Ishikawa (cell line): ENCODE measurements at regions not wholly inside any gene's neighbourhood (a gene's known extent, or its start where the extent isn't known, plus 50 kb on each side); places are given as distances from the start of the nearest gene placed in this dataset.

ENCODE experiments used
- CEBPB ChIP-seq: IDR thresholded peaks from 2 replicates; pipeline ENCODE4 v1.6.1; 2012
- CREB1 ChIP-seq: IDR thresholded peaks from 2 replicates; pipeline ENCODE4 v1.6.1; 2012; ENCODE audit warnings: low read depth
- EGR1 ChIP-seq: IDR thresholded peaks from 2 replicates; pipeline ENCODE4 v1.6.1; 2012
- EP300 ChIP-seq: IDR thresholded peaks from 2 replicates; pipeline ENCODE4 v1.6.1; 2012; ENCODE audit warnings: borderline replicate concordance
- FOXM1 ChIP-seq: IDR thresholded peaks from 2 replicates; pipeline ENCODE4 v1.6.1; 2012; ENCODE audit warnings: low read depth, borderline replicate concordance
- NFIC ChIP-seq: IDR thresholded peaks from 2 replicates; pipeline ENCODE4 v1.6.1; 2012
- RAD21 ChIP-seq: IDR thresholded peaks from 2 replicates; pipeline ENCODE4 v1.6.1; 2012; ENCODE audit warnings: low read depth
- TAF1 ChIP-seq: IDR thresholded peaks from 2 replicates; pipeline ENCODE4 v1.6.1; 2012; ENCODE audit warnings: low read depth, mild to moderate bottlenecking
- TCF12 ChIP-seq: IDR thresholded peaks from 2 replicates; pipeline ENCODE4 v1.6.1; 2012; ENCODE audit warnings: low read depth
- TEAD4 ChIP-seq: IDR thresholded peaks from 2 replicates; pipeline ENCODE4 v1.6.1; 2012
- YY1 ChIP-seq: IDR thresholded peaks from 2 replicates; pipeline ENCODE4 v1.6.1; 2012; ENCODE audit warnings: low read depth
- ZBTB7A ChIP-seq: IDR thresholded peaks from 2 replicates; pipeline ENCODE4 v1.6.1; 2012; ENCODE audit warnings: low read depth
- TF ChIP-seq, protein P1 (sequence below): IDR thresholded peaks from 2 replicates; pipeline ENCODE4 v1.6.1; 2012
- TF ChIP-seq, protein P2 (sequence below): IDR thresholded peaks from 2 replicates; pipeline ENCODE4 v1.6.1; 2012; ENCODE audit warnings: low read depth, mild to moderate bottlenecking
- TF ChIP-seq, protein P3 (sequence below): IDR thresholded peaks from 2 replicates; pipeline ENCODE4 v1.6.1; 2012

DNA sequence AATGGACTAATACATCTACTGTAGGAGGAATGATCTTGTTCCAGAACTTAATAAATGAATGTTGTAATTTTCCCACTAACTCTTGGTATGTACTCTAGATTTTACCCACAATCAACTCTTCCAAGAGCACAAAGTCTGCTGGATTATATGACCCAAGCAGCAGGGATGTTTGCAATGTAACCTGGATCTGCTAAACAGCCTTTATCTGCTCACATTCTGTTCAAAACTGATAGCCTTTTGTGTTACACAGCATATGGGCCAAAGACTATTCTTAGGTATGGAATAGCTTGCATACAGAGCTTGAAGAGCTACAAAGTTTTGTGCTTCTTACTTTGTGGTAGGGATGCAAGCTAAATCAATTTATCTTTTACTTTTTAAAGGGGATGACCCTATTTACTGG, 213.7 kb upstream of the DCN start:
- TF ChIP-seq YY1 (no peak), NFIC (no peak), EP300 (no peak), TAF1 (no peak), RAD21 (no peak), ZBTB7A (no peak), TEAD4 (no peak), EGR1 (no peak), CEBPB (no peak), TCF12 (no peak), FOXM1 (no peak), CREB1 (no peak)
- TF ChIP-seq, protein P1, sequence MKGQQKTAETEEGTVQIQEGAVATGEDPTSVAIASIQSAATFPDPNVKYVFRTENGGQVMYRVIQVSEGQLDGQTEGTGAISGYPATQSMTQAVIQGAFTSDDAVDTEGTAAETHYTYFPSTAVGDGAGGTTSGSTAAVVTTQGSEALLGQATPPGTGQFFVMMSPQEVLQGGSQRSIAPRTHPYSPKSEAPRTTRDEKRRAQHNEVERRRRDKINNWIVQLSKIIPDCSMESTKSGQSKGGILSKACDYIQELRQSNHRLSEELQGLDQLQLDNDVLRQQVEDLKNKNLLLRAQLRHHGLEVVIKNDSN = no peak
- TF ChIP-seq, protein P2, sequence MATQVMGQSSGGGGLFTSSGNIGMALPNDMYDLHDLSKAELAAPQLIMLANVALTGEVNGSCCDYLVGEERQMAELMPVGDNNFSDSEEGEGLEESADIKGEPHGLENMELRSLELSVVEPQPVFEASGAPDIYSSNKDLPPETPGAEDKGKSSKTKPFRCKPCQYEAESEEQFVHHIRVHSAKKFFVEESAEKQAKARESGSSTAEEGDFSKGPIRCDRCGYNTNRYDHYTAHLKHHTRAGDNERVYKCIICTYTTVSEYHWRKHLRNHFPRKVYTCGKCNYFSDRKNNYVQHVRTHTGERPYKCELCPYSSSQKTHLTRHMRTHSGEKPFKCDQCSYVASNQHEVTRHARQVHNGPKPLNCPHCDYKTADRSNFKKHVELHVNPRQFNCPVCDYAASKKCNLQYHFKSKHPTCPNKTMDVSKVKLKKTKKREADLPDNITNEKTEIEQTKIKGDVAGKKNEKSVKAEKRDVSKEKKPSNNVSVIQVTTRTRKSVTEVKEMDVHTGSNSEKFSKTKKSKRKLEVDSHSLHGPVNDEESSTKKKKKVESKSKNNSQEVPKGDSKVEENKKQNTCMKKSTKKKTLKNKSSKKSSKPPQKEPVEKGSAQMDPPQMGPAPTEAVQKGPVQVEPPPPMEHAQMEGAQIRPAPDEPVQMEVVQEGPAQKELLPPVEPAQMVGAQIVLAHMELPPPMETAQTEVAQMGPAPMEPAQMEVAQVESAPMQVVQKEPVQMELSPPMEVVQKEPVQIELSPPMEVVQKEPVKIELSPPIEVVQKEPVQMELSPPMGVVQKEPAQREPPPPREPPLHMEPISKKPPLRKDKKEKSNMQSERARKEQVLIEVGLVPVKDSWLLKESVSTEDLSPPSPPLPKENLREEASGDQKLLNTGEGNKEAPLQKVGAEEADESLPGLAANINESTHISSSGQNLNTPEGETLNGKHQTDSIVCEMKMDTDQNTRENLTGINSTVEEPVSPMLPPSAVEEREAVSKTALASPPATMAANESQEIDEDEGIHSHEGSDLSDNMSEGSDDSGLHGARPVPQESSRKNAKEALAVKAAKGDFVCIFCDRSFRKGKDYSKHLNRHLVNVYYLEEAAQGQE = no peak
- TF ChIP-seq, protein P3, sequence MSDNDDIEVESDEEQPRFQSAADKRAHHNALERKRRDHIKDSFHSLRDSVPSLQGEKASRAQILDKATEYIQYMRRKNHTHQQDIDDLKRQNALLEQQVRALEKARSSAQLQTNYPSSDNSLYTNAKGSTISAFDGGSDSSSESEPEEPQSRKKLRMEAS = no peak

DNA sequence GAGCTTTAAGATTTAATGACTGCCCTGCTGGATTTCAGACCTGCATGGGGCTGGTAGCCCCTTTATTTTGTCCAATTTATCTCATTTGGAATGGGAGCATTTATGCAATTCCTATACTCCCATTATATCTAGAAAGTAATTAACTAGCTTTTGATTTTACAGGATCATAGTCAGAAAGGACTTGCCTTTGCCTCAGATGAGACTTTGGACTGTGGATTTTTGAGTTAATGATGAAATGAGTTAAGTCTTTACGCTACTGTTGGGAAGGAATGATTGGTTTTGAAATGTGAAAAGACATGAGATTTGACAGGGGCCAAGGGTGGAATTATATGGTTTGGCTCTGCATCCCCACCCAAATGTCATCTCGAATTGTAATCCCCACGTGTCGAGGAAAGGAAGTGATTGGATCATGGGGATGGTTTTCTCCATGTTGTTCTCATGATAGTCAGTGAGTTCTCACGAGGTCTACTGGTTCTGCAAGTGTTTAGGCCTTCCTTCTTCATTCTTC, 213.1 kb upstream of the DCN start:
- TF ChIP-seq TEAD4 (no peak), FOXM1 (no peak)
- TF ChIP-seq, protein P1 = no peak

DNA sequence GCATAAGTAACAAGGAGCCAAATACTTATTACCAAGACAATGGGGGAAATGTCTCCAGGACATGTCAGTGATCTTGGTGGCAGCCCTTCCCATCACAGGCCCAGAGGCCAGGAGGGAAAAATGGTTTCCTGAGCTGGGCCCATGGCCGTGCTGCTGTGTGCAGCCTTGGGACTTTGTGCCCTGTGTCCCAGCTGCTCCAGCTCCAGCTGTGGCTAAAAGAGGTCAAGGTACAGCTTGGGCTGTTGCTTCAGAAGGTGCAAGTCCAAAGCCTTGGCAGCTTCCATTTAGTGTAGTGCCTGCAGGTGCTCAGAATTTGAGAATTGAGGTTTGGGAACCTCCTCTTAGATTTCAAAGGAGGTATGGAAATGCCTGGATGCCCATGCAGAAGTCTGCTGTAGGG, 212.3 kb upstream of the DCN start:
- TF ChIP-seq EP300 (no peak), NFIC (no peak), TCF12 (no peak)
- TF ChIP-seq, protein P3 = no peak

DNA sequence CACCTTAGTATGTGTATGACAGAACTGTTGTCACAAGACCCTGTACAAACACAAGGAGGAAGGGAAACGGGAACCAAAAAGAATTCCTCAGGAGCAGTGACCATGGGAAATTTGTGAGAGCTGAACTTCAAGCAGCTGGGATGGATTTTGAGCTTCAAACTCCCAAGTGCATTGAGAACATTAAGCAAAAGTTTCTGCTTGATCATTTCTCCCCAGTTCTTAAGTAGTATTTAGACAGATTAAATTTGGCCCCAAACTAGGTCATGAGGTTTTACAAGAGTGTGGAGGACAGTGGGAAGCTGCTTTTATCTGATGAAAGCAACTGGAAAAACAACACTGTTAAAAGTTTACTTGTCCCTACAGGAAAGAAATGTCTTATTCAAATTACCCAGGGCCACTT, 206.0 kb upstream of the DCN start:
- no peak for TF ChIP-seq NFIC
- TF ChIP-seq CREB1 = no peak
- no peak for TF ChIP-seq TEAD4
- TF ChIP-seq EGR1 = no peak

DNA sequence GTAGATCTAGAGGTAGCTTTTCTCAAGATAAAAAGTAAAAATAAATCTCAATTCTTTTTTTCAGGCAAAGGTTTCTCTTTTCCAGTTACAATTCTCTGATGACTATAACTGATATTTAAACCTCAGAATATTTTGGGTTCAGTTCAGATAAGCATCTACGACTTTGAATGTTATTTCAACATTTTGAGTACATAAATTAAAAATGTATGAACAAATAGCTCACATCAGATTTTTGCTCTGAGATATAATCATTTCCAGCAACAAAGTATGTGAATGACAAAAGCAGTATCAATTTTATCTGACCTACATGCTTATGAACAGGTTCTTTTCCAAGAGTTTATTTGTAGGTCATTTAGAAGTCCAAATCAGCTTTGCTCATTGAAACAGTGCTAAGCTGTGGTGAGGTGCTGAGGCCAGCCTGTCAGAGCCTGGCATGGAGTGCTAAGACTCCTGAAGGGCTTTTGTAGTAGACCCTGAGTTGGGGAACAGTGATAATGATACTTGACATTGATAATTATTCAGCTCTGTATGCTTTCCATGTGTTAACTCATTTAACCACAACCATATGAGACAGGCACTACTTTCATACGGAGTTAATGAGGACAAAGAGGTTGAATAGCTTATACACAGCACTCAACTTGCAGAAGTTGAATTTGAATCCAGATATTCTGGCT, 205.0 kb upstream of the DCN start:
- no peak for TF ChIP-seq YY1
- TF ChIP-seq TEAD4 = no peak
- no peak for TF ChIP-seq RAD21

DNA sequence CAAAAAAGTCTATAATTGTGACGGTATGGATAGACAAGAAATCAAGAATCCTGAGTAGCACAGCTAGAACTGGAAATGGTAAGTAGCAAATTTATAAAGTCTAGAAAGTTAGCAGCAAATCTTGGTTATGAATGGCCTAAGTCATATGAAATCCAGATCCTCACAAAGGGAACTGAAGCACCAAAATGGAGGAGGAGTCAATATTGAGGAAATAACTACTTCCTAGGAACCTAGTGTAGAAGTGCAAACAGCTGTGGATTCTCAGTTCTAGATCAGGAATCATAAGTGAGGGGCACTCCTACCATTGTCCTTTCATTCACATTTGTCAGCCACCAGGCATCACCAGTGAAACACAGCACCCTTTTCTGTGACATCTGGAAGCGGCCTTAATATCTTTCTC, 202.2 kb upstream of the DCN start:
- no peak for TF ChIP-seq YY1
- TF ChIP-seq CREB1 = no peak
- TF ChIP-seq EP300 = no peak
- no peak for TF ChIP-seq CEBPB
- TF ChIP-seq, protein P2 = no peak
- no peak for TF ChIP-seq FOXM1
- no peak for TF ChIP-seq TEAD4
- TF ChIP-seq TCF12 = no peak
- TF ChIP-seq RAD21 = no peak
- TF ChIP-seq, protein P1 = no peak
- TF ChIP-seq TAF1 = no peak
- no peak for TF ChIP-seq ZBTB7A
- TF ChIP-seq, protein P3 = no peak
- TF ChIP-seq EGR1 = no peak
